ENCODE measurements at regions not wholly inside any gene's neighbourhood (a gene's known extent, or its start where the extent isn't known, plus 50 kb on each side); places are given as distances from the start of the nearest gene placed in this dataset.
"Not testable (repeated sequence)": the region's sequence is repeated elsewhere in the genome, so short reads cannot be mapped to it uniquely, and the experiment has no call there.

DNA sequence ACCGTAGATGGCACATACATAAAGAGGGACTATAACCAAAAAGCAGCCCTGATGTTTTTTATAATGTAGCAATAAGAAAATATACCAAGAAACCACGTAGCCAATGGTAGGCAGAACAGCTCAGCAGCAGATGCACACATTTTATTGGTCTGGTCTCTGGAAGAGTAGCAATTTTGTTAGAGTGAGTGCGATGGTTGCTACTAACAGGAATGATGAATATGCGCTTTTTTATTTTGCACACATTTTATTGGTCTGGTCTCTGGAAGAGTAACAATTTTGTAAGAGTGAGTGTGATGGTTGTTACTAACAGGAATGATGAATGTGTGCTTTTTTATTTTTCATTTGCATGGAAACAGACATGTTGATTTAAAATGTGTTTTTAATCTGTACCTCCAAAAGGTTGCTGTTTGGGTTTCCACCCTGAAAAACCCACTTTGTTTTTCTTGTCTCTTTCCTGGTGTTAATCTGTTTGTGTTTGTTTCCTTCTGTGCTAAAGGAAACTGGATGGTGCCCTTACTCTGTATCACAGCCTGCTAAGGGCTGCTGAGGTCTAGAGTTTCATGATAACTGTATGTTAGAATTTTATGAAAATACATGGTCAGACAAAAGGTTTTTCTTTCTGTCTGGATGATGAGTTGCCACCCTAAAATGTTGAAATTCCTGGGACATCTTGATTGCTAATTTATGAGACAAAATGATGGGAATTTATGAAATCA is 221.1 kb downstream of the ZNF37A start:
- H3K4me3 Mint-ChIP-seq; DNase-seq; CTCF ChIA-PET; H3K4me1 Mint-ChIP-seq (ENCODE audit: low read depth); intact Hi-C loops (cut with micrococcal nuclease); H3K9me3 Mint-ChIP-seq; H3K27ac Mint-ChIP-seq; H3K27me3 Mint-ChIP-seq (ENCODE audit: low read depth); H3K36me3 Mint-ChIP-seq (ENCODE audit: low read depth): not testable (repeated sequence)

- H3K27me3 Mint-ChIP-seq (ENCODE audit: low read depth); H3K4me1 Mint-ChIP-seq (ENCODE audit: low read depth); intact Hi-C loops (cut with micrococcal nuclease); H3K9me3 Mint-ChIP-seq; H3K27ac Mint-ChIP-seq; CTCF ChIA-PET; H3K36me3 Mint-ChIP-seq (ENCODE audit: low read depth); DNase-seq; H3K4me3 Mint-ChIP-seq: not testable (repeated sequence)
Measured at GRCh38 chr10:38321393-38321792, 227.3 kb downstream of the ZNF37A start.

DNA sequence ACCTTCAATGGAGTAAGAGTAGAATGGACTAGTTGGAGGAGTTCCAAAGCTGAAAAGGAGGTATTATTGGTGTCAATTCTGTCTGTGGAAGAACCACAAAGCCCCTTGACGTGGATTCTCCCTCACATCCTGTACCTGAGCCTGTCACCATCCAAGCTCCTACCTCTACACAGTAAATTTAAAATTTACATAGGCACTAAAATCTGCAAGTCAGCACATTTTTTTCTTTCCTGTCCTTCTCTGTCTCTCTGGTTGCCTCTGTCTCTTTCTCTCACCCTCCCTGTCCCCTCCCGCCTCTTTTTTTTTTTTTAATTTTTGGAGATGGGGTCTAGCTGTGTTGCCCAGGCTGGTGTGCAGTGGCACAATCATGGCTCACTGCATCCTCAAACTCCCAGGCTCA is 236.2 kb downstream of the ZNF37A start:
- H3K4me3 Mint-ChIP-seq; H3K27ac Mint-ChIP-seq; intact Hi-C loops (cut with micrococcal nuclease); CTCF ChIA-PET; H3K36me3 Mint-ChIP-seq (ENCODE audit: low read depth); H3K4me1 Mint-ChIP-seq (ENCODE audit: low read depth); H3K27me3 Mint-ChIP-seq (ENCODE audit: low read depth); DNase-seq; H3K9me3 Mint-ChIP-seq: not testable (repeated sequence)

DNA sequence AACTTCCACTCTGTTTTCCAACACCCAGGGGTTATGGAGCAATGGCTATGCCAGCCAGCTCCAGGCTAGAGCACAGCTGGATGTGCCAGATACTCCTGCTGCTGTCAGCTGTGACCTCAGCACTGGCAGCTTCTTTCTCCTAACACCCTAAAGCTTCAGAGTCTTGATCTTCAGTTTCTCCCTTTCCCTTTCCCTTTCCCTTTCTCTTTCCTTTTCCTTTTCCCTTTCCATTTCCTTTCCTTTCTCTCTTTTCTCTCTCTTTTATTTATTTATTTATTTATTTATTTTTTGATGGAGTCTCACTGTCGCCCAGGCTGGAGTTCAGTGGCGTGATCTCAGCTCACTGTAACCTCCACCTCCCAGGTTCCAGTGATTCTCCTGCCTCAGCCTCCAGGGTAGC is 237.0 kb downstream of the ZNF37A start:
- H3K36me3 Mint-ChIP-seq (ENCODE audit: low read depth); intact Hi-C loops (cut with micrococcal nuclease); DNase-seq; H3K27me3 Mint-ChIP-seq (ENCODE audit: low read depth); H3K27ac Mint-ChIP-seq; H3K9me3 Mint-ChIP-seq; H3K4me1 Mint-ChIP-seq (ENCODE audit: low read depth); H3K4me3 Mint-ChIP-seq: not testable (repeated sequence)
- CTCF ChIA-PET = interaction anchor here (0.7 kb wide), 1 partner anchor 241 kb away, joined by 3 read pairs; no protein-coding TSS in a partner anchor

- DNase-seq; H3K9me3 Mint-ChIP-seq; H3K36me3 Mint-ChIP-seq (ENCODE audit: low read depth); H3K4me1 Mint-ChIP-seq (ENCODE audit: low read depth); H3K27me3 Mint-ChIP-seq (ENCODE audit: low read depth); H3K4me3 Mint-ChIP-seq; CTCF ChIA-PET; H3K27ac Mint-ChIP-seq; intact Hi-C loops (cut with micrococcal nuclease): not testable (repeated sequence)
Measured at GRCh38 chr10:38333699-38334098, 239.6 kb downstream of the ZNF37A start.

DNA sequence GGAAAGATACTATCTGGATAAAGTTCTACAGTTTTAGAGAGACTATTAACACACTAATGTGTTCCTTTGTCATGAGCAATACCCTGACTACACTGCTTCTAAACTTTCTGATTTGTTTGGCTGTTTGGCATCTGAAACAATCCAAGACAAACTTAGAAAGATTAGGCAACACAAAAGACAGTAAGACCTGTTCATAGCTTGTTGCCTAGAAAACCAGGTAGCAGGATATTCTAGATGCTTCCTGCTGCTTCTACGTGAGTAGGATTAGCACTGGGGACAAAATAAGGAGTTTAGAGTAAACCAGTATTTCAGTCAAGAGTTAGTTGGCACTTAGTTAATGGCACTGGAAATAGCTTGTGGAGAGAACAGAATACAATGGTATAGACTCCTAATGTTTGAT is 256.5 kb downstream of the ZNF37A start:
- H3K27ac Mint-ChIP-seq, CTCF ChIA-PET: not testable (repeated sequence)

DNA sequence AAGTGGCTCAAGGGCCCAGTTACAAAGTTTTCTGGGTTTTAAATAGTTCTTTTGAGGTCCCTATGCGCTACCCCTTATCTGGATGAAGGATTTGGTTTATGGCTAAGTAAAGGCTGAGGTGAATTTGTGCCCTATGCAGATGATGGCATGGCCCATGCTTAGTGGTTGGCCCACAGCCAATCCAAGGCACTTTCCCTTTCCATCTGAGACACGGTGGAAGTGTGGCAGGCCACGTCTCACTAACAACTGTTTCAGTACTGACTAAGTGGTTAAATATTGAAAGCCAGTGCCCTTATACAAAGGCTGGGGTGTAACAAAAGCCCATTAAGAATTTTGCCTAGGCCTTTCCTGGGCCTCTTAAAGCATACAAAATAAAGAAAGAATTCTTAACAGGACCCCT is 260.3 kb downstream of the ZNF37A start:
- H3K27ac Mint-ChIP-seq; H3K9me3 Mint-ChIP-seq; H3K27me3 Mint-ChIP-seq (ENCODE audit: low read depth); CTCF ChIA-PET; H3K4me3 Mint-ChIP-seq; H3K4me1 Mint-ChIP-seq (ENCODE audit: low read depth); H3K36me3 Mint-ChIP-seq (ENCODE audit: low read depth): not testable (repeated sequence)
- intact Hi-C loops (cut with micrococcal nuclease) = loop anchor here (10.0 kb wide), 1 partner anchor 50 kb away; no protein-coding TSS in a partner anchor
- peak; percentile 34 for DNase-seq

More for the DNA sequence above, 256.5 kb downstream of the ZNF37A start:
- not testable (repeated sequence) for H3K4me1 Mint-ChIP-seq (ENCODE audit: low read depth); H3K9me3 Mint-ChIP-seq; H3K36me3 Mint-ChIP-seq (ENCODE audit: low read depth); H3K4me3 Mint-ChIP-seq; DNase-seq
- peaks cover 13% of the 10 kb centered on the region for H3K27me3 Mint-ChIP-seq (ENCODE audit: low read depth)
- intact Hi-C loops (cut with micrococcal nuclease) = loop anchor here (10.0 kb wide), 1 partner anchor 54 kb away; no protein-coding TSS in a partner anchor

DNA sequence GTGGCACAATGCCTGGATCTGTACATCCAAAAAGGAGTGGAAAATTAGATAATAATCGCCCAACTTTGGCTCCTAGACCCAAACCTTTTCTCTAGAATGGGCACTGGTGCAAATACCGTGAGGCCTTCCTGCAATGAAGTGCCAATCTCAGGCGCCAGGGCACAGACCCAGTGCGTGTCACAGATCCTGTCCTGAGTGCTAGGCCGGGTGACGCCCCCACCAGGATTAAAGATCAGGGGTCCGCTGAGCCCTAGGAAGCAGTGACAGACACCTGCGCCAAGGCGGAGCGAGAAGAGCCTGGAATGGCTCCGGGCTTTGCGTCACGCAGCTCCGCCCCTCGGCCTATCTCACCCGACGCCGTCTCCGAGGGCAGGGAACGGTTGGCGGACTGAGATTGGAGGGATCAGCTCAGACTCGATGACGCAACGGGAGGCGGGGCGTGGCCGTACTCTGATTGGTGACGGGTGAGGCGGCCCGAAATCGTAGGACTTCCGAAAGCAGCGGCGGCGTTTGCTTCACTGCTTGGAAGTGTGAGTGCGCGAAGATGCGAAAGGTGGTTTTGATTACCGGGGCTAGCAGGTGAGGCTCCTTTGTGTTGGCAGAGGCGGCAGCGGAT is 261.9 kb downstream of the ZNF37A start:
- peak overlapping the region; percentile 94 for H3K27ac Mint-ChIP-seq
- not testable (repeated sequence) for H3K36me3 Mint-ChIP-seq (ENCODE audit: low read depth)
- intact Hi-C loops (cut with micrococcal nuclease) = loop anchor here (1.0 to 10.0 kb wide), 4 partner anchors 49 to 499 kb away; partner anchors contain the start of genes ZNF248, ZNF25 and ZNF33A

GRCh38 chr10:38356527-38356926 is 262.4 kb downstream of the ZNF37A start:
- Mint-ChIP-seq H3K27ac (peak overlapping the region; percentile 94), H3K4me3 (peak overlapping the region; percentile 90)
- H3K9me3 Mint-ChIP-seq; H3K36me3 Mint-ChIP-seq (ENCODE audit: low read depth); CTCF ChIA-PET; H3K27me3 Mint-ChIP-seq (ENCODE audit: low read depth); H3K4me1 Mint-ChIP-seq (ENCODE audit: low read depth): not testable (repeated sequence)
- intact Hi-C loops (cut with micrococcal nuclease) = loop anchor here (1.0 to 10.0 kb wide), 4 partner anchors 48 to 499 kb away; partner anchors contain the start of genes ZNF248, ZNF25 and ZNF33A
- peak; percentile 5 for DNase-seq

More for the DNA sequence above, 261.9 kb downstream of the ZNF37A start:
- H3K27me3 Mint-ChIP-seq (ENCODE audit: low read depth); CTCF ChIA-PET; H3K4me1 Mint-ChIP-seq (ENCODE audit: low read depth); H3K9me3 Mint-ChIP-seq: not testable (repeated sequence)
- H3K4me3 Mint-ChIP-seq = peak overlapping the region; percentile 90
- peak; percentile 86 for DNase-seq

DNA sequence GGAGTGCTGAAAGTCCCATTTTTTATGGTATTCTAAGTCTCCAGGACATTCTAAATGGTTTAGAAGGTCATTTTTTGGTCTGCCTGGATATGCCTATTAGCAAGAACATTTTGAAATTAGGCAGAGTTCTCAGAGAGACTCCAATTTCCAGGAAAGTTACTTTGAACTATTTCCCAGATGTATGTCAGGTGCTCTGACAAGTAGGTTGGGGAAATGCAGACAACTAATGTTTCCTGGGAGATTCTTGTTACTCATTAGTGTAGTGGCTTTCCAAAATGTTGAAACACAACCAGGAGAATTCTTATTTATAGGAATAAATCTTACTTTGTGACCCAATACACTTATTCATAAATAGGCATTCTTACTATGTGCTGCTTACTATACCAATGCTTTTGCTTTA is 268.4 kb downstream of the ZNF37A start:
- H3K36me3 Mint-ChIP-seq (ENCODE audit: low read depth) = peaks cover 22% of the 10 kb centered on the region
- H3K4me3 Mint-ChIP-seq; DNase-seq; H3K27ac Mint-ChIP-seq; H3K9me3 Mint-ChIP-seq; H3K27me3 Mint-ChIP-seq (ENCODE audit: low read depth); CTCF ChIA-PET: not testable (repeated sequence)
- H3K4me1 Mint-ChIP-seq (ENCODE audit: low read depth) = peaks cover 16% of the 10 kb centered on the region
- intact Hi-C loops (cut with micrococcal nuclease) = loop anchor here (10.0 kb wide), 1 partner anchor 1478 kb away; no protein-coding TSS in a partner anchor

- H3K27ac Mint-ChIP-seq = not testable (repeated sequence)
Measured at GRCh38 chr10:38364073-38364472, 269.9 kb downstream of the ZNF37A start.

GRCh38 chr10:38365917-38366316 is 271.8 kb downstream of the ZNF37A start:
- CTCF ChIA-PET = interaction anchor here (0.6 to 1.2 kb wide), 3 partner anchors 23 to 391 kb away, joined by 3 to 4 read pairs (median 4); no protein-coding TSS in a partner anchor
- intact Hi-C loops (cut with micrococcal nuclease) = loop anchor here (10.0 kb wide), 1 partner anchor 1481 kb away; no protein-coding TSS in a partner anchor

More at GRCh38 chr10:38364073-38364472, 269.9 kb downstream of the ZNF37A start:
- CTCF ChIA-PET; H3K27me3 Mint-ChIP-seq (ENCODE audit: low read depth); H3K9me3 Mint-ChIP-seq; DNase-seq; H3K4me3 Mint-ChIP-seq: not testable (repeated sequence)
- Mint-ChIP-seq H3K4me1 (ENCODE audit: low read depth) (peaks cover 12% of the 10 kb centered on the region), H3K36me3 (ENCODE audit: low read depth) (peaks cover 18% of the 10 kb centered on the region)
- intact Hi-C loops (cut with micrococcal nuclease) = loop anchor here (10.0 kb wide), 1 partner anchor 1479 kb away; no protein-coding TSS in a partner anchor

DNA sequence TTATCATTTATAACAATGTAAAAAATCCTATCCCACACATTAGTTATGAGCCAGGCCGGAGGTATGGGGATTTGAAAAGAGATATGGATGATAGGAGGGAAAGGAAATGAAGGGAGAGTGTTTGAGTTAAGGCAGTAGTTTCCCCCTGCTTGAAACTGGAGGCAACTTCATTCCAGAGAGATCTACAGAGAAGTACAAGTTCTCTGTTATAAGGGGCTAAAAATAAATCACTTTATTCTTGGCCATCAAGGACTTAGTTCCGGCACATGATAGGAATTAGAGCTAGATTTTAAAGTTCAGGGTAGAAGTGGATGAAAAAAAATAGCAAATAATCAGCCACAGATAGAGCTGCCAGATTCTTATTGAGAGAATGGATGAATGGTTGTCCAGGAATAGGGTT is 289.7 kb downstream of the ZNF37A start:
- H3K4me1 Mint-ChIP-seq (ENCODE audit: low read depth); H3K9me3 Mint-ChIP-seq; H3K4me3 Mint-ChIP-seq; CTCF ChIA-PET; intact Hi-C loops (cut with micrococcal nuclease); H3K27ac Mint-ChIP-seq; H3K36me3 Mint-ChIP-seq (ENCODE audit: low read depth); DNase-seq; H3K27me3 Mint-ChIP-seq (ENCODE audit: low read depth): not testable (repeated sequence)

More at GRCh38 chr10:38365917-38366316, 271.8 kb downstream of the ZNF37A start:
- H3K9me3 Mint-ChIP-seq; H3K27ac Mint-ChIP-seq; H3K4me1 Mint-ChIP-seq (ENCODE audit: low read depth); H3K27me3 Mint-ChIP-seq (ENCODE audit: low read depth); H3K4me3 Mint-ChIP-seq: not testable (repeated sequence)
- peak; percentile 27 for DNase-seq
- peaks cover 19% of the 10 kb centered on the region for H3K36me3 Mint-ChIP-seq (ENCODE audit: low read depth)

Data from activated naive CD4-positive, alpha-beta T cell treated with anti-CD3 and anti-CD28 coated beads for 36 hours (primary cell).